ENCODE measurements at regions not wholly inside any gene's neighbourhood (a gene's known extent, or its start where the extent isn't known, plus 50 kb on each side); places are given as distances from the start of the nearest gene placed in this dataset.

- no peak overlapping the region for H3K4me3 ChIP-seq (ENCODE audit: low read length)
- no peak overlapping the region for H3K27ac ChIP-seq (ENCODE audit: low read length)
- no peaks in the 10 kb centered on the region for H3K36me3 ChIP-seq (ENCODE audit: control insufficient read depth, insufficient read depth, low read length)
- 100% methylated on average over 1 of the region's 7 CpGs for WGBS (ENCODE audit: insufficient coverage, low lambda C conversion rate)
- H3K4me1 ChIP-seq (ENCODE audit: control insufficient read depth, insufficient read depth, low read length) = no peaks in the 10 kb centered on the region
- no peak for DNase-seq
- H3K27me3 ChIP-seq (ENCODE audit: control insufficient read depth, insufficient read depth, low read length) = no peaks in the 10 kb centered on the region
- H3K9me3 ChIP-seq (ENCODE audit: control insufficient read depth, low read depth, low read length) = no peaks in the 10 kb centered on the region
Observed at GRCh38 chr10:7092603-7093002, 318.2 kb downstream of the SFMBT2 start.

GRCh38 chr10:7090529-7090928, 320.3 kb downstream of the SFMBT2 start:
- Histone ChIP-seq H3K4me1 (ENCODE audit: control insufficient read depth, insufficient read depth, low read length) (no peaks in the 10 kb centered on the region), H3K4me3 (ENCODE audit: low read length) (no peak overlapping the region), H3K27me3 (ENCODE audit: control insufficient read depth, insufficient read depth, low read length) (no peaks in the 10 kb centered on the region), H3K36me3 (ENCODE audit: control insufficient read depth, insufficient read depth, low read length) (no peaks in the 10 kb centered on the region), H3K27ac (ENCODE audit: low read length) (no peak overlapping the region), H3K9me3 (ENCODE audit: control insufficient read depth, low read depth, low read length) (no peaks in the 10 kb centered on the region)
- 64% methylated on average over 4 of the region's 5 CpGs for WGBS (ENCODE audit: insufficient coverage, low lambda C conversion rate)
- DNase-seq = no peak

DNA sequence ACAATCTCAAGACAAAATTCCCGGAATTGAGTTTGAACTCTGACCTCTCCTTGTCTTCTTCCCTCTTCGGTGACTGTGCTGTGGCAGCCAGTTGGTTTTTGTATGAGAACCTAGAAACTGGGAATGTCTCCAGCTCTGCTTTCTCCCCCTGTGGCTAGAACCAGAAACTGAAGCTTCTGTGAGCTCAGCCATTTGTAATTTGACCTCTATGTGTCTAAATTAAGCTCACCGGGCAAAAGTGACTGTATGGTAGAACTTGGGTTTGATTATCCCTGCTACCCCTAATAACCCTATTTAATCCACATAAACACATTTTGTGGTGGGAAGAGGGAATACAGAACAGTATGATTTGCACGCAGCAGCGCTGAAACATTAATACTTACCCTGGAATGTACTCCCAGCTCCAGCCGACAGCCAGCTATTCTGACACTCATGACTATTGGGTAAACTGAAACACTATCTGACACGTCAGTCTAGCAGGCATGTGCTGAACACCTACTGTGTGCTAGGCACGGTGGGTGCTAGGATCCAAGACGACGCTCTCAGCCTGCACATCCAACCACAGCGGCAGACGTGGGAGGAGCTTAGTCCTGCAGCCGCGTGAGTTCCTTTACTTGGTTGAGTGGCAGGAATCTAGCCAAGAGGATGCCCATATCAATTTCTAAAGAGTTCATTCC, 324.8 kb downstream of the SFMBT2 start:
- H3K9me3 ChIP-seq (ENCODE audit: control insufficient read depth, low read depth, low read length) = no peaks in the 10 kb centered on the region
- H3K36me3 ChIP-seq (ENCODE audit: control insufficient read depth, insufficient read depth, low read length) = no peaks in the 10 kb centered on the region
- no peak overlapping the region for H3K4me3 ChIP-seq (ENCODE audit: low read length)
- H3K27me3 ChIP-seq (ENCODE audit: control insufficient read depth, insufficient read depth, low read length) = no peaks in the 10 kb centered on the region
- 67% methylated on average over 1 of the region's 14 CpGs for WGBS (ENCODE audit: insufficient coverage, low lambda C conversion rate)
- H3K4me1 ChIP-seq (ENCODE audit: control insufficient read depth, insufficient read depth, low read length) = no peaks in the 10 kb centered on the region
- no peak for DNase-seq
- no peak overlapping the region for H3K27ac ChIP-seq (ENCODE audit: low read length)

DNA sequence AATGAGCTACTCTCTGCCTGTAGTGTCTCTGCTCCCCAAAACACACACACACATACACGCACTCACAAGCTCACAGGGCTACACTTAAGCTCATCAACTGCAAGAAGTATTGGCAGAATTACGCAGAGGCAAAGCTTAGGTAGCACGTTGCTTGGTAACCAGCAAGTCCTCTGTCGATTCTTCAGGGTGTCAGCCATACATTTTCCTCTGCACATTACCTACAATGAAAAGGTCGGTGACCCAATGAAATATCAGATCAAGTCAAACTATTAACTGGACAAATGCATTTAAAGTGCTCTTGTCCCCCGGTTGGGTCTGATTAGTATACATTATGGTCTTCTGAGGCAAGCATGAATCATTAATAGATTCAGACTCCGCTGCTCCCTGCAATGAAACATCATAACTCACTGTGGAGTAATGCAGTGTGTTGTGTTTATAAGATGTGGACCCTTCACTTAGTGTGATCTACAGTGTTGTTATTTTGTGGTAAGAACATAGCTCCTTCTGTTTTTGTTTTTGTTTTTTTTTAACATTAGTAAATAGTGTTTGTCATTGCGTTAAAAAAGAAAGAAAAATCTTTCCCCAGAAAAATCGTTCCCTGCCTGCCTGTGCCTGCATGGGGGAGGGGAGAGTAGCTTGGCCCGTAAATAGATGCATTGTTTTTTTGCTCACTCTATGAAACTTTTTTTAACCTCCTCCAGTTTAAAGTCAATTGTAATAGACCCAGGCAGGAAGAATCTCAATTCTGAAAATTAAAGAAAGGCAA, 325.5 kb downstream of the SFMBT2 start:
- no peak overlapping the region for H3K27ac ChIP-seq (ENCODE audit: low read length)
- 47% methylated on average over 3 of the region's 10 CpGs for WGBS (ENCODE audit: insufficient coverage, low lambda C conversion rate)
- H3K4me3 ChIP-seq (ENCODE audit: low read length) = no peak overlapping the region
- H3K27me3 ChIP-seq (ENCODE audit: control insufficient read depth, insufficient read depth, low read length) = no peaks in the 10 kb centered on the region
- H3K9me3 ChIP-seq (ENCODE audit: control insufficient read depth, low read depth, low read length) = no peaks in the 10 kb centered on the region
- no peak for DNase-seq
- H3K36me3 ChIP-seq (ENCODE audit: control insufficient read depth, insufficient read depth, low read length) = no peaks in the 10 kb centered on the region
- H3K4me1 ChIP-seq (ENCODE audit: control insufficient read depth, insufficient read depth, low read length) = no peaks in the 10 kb centered on the region

DNA sequence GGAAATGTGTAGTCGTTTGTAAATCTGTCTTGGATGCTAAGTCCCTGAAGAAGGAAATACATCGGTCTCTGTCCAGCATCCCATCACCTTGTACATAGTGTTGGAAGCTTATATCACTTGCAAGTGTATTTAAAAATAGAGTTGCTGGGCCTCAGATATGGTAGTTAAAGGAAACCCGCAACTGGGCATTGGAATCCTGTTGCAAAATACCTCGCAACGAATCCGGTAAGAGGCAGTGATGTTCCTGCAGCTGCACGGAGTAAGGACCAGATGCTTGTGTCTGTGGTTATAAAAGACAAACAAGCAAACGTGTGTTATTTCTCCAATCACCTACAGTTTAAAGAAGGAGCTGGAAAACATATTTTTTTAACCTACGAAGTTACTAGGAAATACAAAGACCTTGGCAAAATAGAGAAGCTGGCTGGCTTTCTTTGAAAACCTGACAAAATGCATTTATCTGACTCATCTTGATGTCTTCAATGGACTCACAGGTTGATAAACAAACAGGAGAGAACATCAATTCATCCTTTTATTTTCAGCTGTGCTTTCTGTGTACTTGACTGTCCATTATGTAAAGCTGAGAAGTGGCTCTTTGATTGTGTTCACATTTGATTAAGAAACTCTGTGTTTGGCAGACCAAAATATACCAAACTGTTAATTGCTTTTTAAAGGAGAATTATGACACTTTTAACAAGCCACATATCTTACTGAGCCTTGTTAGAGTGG, 326.4 kb downstream of the SFMBT2 start:
- Histone ChIP-seq H3K9me3 (ENCODE audit: control insufficient read depth, low read depth, low read length) (no peaks in the 10 kb centered on the region), H3K27me3 (ENCODE audit: control insufficient read depth, insufficient read depth, low read length) (no peaks in the 10 kb centered on the region), H3K27ac (ENCODE audit: low read length) (no peak overlapping the region), H3K4me3 (ENCODE audit: low read length) (no peak overlapping the region), H3K4me1 (ENCODE audit: control insufficient read depth, insufficient read depth, low read length) (no peaks in the 10 kb centered on the region), H3K36me3 (ENCODE audit: control insufficient read depth, insufficient read depth, low read length) (no peaks in the 10 kb centered on the region)
- no peak for DNase-seq
- no CpG with 5 or more reads among the region's 9 CpGs for WGBS (ENCODE audit: insufficient coverage, low lambda C conversion rate)

DNA sequence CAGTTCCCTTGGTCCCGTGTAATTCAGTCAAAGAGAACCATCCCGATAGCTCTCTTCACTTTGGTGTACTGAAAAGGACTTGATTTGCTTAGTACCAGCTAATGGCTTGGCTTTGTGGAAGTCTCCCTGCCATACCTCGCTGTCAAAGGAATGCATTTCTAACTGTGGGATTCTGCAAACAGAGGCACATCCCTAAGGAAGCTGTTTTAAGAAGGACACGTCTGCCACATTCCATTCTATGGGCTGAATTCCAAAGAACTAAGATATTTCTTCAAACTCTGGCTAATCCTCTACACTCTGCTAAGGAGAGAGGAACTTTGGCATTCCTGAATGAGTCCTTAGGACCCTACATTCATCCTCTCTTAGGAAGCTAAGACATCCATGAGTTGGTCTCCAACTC, 327.9 kb downstream of the SFMBT2 start:
- H3K9me3 ChIP-seq (ENCODE audit: control insufficient read depth, low read depth, low read length) = no peaks in the 10 kb centered on the region
- no peak overlapping the region for H3K4me3 ChIP-seq (ENCODE audit: low read length)
- no peak overlapping the region for H3K27ac ChIP-seq (ENCODE audit: low read length)
- WGBS (ENCODE audit: insufficient coverage, low lambda C conversion rate) = no CpG with 5 or more reads among the region's 4 CpGs
- H3K36me3 ChIP-seq (ENCODE audit: control insufficient read depth, insufficient read depth, low read length) = no peaks in the 10 kb centered on the region
- DNase-seq = no peak
- H3K4me1 ChIP-seq (ENCODE audit: control insufficient read depth, insufficient read depth, low read length) = no peaks in the 10 kb centered on the region
- H3K27me3 ChIP-seq (ENCODE audit: control insufficient read depth, insufficient read depth, low read length) = no peaks in the 10 kb centered on the region

DNA sequence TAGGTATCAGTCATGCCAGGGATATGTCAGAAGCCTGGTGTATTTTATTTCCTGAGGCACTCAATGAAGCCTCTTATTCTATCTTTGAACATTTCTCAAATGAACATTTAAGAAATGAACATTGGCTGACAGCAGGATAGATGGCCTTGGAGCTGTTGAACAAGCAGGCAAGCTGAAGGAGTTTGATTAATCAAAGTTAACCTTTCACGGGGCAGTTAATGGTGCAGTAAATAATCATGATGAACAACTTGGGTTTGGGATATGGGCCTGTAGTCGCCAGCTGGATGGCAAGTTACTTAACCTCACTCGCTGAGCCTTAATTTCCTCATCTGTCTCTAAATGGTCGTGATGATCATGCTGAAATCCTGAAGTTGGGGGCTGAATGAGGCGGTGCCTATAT, 333.0 kb downstream of the SFMBT2 start:
- Histone ChIP-seq H3K4me1 (ENCODE audit: control insufficient read depth, insufficient read depth, low read length) (no peaks in the 10 kb centered on the region), H3K4me3 (ENCODE audit: low read length) (no peak overlapping the region), H3K36me3 (ENCODE audit: control insufficient read depth, insufficient read depth, low read length) (no peaks in the 10 kb centered on the region), H3K9me3 (ENCODE audit: control insufficient read depth, low read depth, low read length) (no peaks in the 10 kb centered on the region), H3K27me3 (ENCODE audit: control insufficient read depth, insufficient read depth, low read length) (no peaks in the 10 kb centered on the region), H3K27ac (ENCODE audit: low read length) (no peak overlapping the region)
- DNase-seq = no peak
- WGBS (ENCODE audit: insufficient coverage, low lambda C conversion rate) = no CpG with 5 or more reads among the region's 5 CpGs

- H3K4me1 ChIP-seq (ENCODE audit: control insufficient read depth, insufficient read depth, low read length) = no peaks in the 10 kb centered on the region
- no peaks in the 10 kb centered on the region for H3K9me3 ChIP-seq (ENCODE audit: control insufficient read depth, low read depth, low read length)
- no peaks in the 10 kb centered on the region for H3K36me3 ChIP-seq (ENCODE audit: control insufficient read depth, insufficient read depth, low read length)
- no peaks in the 10 kb centered on the region for H3K27me3 ChIP-seq (ENCODE audit: control insufficient read depth, insufficient read depth, low read length)
- WGBS (ENCODE audit: insufficient coverage, low lambda C conversion rate) = 71% methylated on average over 3 of the region's 7 CpGs
- no peak overlapping the region for H3K27ac ChIP-seq (ENCODE audit: low read length)
- no peak overlapping the region for H3K4me3 ChIP-seq (ENCODE audit: low read length)
- DNase-seq = no peak
Observed at GRCh38 chr10:7075851-7076250, 335.0 kb downstream of the SFMBT2 start.

DNA sequence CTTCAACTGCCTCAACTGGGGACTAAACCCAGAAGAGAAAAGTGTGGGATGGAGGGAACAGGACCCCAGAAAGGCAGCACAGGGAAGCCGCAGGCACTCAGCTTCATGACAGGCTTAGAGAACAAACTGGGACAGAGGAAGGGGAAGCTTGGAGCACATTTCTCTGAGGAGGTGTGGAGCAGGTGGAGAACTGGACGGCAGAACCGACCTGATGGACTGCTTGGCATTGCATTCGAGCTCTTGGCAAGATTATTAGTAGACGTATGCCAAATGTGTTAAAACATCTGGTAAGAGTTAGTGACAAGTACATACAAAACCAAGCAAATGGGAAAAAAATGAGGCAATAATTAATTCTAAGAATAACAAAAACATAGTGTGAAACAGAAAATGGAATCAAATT, 335.7 kb downstream of the SFMBT2 start:
- H3K9me3 ChIP-seq (ENCODE audit: control insufficient read depth, low read depth, low read length) = no peaks in the 10 kb centered on the region
- WGBS (ENCODE audit: insufficient coverage, low lambda C conversion rate) = no CpG with 5 or more reads among the region's 5 CpGs
- H3K4me1 ChIP-seq (ENCODE audit: control insufficient read depth, insufficient read depth, low read length) = no peaks in the 10 kb centered on the region
- no peak overlapping the region for H3K27ac ChIP-seq (ENCODE audit: low read length)
- no peak for DNase-seq
- H3K36me3 ChIP-seq (ENCODE audit: control insufficient read depth, insufficient read depth, low read length) = no peaks in the 10 kb centered on the region
- H3K27me3 ChIP-seq (ENCODE audit: control insufficient read depth, insufficient read depth, low read length) = no peaks in the 10 kb centered on the region
- no peak overlapping the region for H3K4me3 ChIP-seq (ENCODE audit: low read length)

DNA sequence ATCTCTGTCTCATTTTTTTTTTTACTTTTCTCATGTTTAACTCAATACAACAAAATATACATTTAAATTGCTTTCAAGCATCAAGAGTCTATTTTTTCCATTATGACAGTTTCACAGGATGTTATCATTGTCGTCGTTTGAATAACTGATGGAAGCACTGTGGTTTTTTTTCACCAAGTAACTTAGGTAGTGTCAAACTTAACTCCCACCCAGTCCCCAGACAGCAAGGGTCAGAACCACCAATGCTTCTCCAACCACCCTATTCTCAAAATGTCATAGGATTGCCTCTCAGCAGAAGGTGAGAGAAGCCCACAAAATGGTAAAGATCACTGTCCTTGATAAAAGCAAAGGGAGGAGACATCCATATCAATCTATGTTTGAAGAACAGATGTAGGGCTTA, 339.4 kb downstream of the SFMBT2 start:
- WGBS (ENCODE audit: insufficient coverage, low lambda C conversion rate) = 73% methylated on average over 2 of the region's 2 CpGs
- no peaks in the 10 kb centered on the region for H3K9me3 ChIP-seq (ENCODE audit: control insufficient read depth, low read depth, low read length)

More for the DNA sequence above, 339.4 kb downstream of the SFMBT2 start:
- H3K27me3 ChIP-seq (ENCODE audit: control insufficient read depth, insufficient read depth, low read length) = no peaks in the 10 kb centered on the region
- no peaks in the 10 kb centered on the region for H3K36me3 ChIP-seq (ENCODE audit: control insufficient read depth, insufficient read depth, low read length)
- H3K4me3 ChIP-seq (ENCODE audit: low read length) = no peak overlapping the region
- H3K27ac ChIP-seq (ENCODE audit: low read length) = no peak overlapping the region
- H3K4me1 ChIP-seq (ENCODE audit: control insufficient read depth, insufficient read depth, low read length) = no peaks in the 10 kb centered on the region
- DNase-seq = no peak
